NOMO-1 treated with dmso at 0.1 percent for 144 hours (cell line): ENCODE measurements at regions not wholly inside any gene's neighbourhood (a gene's known extent, or its start where the extent isn't known, plus 50 kb on each side); places are given as distances from the start of the nearest gene placed in this dataset.

ENCODE experiments used
- DNase-seq: peaks from one replicate; lab custom pipeline; 2025; ENCODE audit not compliant: unreplicated experiment; lab: John Stamatoyannopoulos, UW

- DNase-seq = no peak
Measured at GRCh38 chr1:5391725-5392124, 600.5 kb downstream of the NPHP4 start.

- DNase-seq = no peak
Measured at GRCh38 chr1:5390504-5390903, 601.7 kb downstream of the NPHP4 start.

DNA sequence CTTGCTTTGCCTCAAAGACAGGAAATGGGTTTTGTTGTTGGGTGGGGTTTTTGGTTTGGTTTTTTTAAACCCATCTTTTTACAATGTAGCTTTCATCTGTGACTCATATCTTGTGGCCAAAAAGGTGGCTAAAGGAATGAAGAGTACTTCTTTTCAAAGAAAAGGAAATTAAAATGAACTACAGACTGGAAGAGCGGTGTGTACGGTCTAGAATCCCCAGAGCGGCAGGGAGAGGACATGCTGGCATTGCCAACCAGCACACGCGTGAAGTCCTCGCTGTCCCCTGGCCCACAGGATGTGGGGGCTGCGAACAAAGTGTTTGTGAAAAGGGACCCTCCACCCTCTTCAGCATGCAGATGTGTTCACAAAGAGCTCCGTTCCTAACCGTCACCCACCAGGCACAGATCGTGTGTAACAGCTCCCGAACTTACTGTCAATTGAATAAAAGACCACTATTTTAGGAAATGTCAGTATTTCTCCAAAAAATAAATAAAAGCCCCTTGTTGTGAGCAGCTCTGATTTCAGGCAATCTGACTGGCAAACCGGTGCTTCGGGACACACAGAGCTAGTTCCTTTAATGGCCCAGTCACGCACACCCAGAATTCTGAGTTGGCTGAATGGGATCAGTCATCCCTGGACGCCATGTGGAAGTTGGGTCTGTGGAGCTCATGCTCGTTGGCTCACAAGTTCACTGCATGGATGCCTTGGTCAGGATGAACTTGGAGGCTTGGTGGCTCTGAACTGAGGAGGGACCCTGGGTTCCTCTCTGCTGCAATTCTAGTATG, 602.9 kb downstream of the NPHP4 start:
- no peak for DNase-seq

GRCh38 chr1:5388622-5389021, 603.6 kb downstream of the NPHP4 start:
- DNase-seq = no peak

DNA sequence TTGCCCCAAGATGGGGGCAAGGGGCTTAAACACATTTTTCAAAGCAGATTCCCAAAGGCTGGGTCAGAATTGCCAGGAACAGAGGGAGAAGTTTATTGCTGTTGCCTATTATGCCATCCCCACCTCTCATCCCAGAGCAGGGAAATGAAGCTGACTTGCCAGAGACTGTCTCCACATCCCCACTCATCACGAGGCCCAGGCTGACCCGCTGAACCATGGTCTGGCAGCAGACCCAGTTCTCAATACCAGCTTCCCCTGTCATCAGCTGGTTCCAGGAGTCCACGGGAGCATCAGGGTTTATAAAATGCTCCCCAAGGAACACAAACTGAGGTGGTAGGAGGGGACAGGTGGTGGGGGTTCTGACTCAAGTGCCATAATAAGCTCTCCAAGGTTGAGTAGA, 605.9 kb downstream of the NPHP4 start:
- DNase-seq = no peak

- no peak for DNase-seq
Measured at GRCh38 chr1:5385956-5386355, 606.3 kb downstream of the NPHP4 start.

DNA sequence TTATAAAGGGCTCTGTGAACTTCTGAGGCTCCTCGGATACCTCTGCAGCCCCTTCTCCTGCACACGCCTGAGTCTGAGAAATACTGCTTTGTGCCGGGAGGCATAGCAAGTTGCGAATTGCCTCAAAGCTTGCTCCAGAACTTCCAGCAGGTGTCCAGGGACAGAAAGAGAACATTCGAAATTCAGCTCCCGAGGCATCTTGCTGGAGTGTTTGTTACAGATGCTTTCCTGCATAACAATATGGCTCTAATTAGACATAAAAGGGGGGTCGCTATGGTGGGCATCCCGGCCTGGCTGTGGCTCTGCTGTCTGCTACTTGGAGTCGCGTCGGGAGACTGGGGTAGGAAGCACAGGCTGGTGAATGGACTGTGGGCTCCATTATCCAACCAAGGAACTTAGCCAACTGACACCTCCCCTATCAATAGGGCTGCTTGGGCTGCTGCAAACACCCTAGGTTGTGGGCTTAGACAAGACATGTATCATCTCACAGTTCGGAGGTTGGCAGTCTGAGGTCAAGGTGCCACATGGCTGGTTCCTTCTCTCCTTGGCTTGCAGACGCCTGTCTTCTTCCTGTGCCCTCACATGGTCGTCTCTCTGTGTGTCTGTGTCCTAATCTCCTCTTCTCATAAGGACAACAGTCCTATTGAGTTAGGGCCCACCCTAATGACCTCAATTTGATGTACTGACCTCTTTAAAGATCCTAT, 607.0 kb downstream of the NPHP4 start:
- DNase-seq = no peak

- no peak for DNase-seq
Measured at GRCh38 chr1:5381491-5381890, 610.7 kb downstream of the NPHP4 start.

DNA sequence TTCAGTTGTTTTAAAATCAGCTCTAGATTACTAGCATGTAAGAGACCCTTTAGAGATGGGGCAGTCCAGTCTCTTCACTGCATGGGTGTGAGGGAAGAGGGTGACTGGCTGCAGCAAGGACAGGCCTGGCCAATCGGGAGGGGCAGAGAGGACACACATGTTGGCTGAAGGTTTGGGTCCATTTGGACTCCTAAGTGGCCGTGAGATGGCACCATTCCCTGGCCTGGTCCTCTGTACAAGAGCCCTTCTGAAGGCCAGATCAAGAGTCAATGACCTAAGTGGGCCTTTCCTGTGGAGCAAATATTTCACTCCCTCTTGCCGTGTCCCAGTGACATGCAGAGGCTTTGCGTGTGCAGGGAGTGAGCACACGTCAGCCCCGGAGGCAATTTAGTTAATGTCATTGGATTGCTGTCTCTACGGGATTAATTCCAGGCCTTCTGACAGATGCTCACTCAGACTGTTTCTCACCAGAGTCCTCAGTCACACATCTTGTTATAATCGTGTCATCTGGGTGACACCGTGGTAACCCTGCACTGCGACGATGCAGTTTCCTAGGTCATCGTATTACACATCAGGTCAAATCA, 613.0 kb downstream of the NPHP4 start:
- DNase-seq = no peak

- no peak for DNase-seq
Measured at GRCh38 chr1:5376538-5377247, 615.5 kb downstream of the NPHP4 start.

GRCh38 chr1:5375481-5375880, 616.7 kb downstream of the NPHP4 start:
- no peak for DNase-seq

- no peak for DNase-seq
Measured at GRCh38 chr1:5374192-5374591, 618.0 kb downstream of the NPHP4 start.

DNA sequence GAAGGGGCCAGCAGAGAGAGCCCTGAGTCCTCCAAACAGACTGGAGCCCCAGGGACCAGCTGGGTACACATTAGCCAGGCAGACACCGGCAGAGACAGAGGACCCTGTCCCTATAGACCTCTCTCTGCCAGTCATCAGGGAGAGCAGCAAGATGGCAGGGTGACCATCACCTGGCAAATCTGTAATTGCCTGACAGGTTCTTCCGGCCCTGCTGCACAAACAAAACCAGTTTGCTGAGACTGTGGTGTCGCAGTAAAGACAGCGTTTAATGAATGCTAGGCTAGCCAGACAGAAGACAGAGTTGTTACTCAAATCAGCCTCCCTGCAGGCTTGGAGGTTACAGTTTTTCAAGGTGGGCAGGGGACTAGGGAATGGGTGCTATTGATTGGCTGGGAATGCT, 618.9 kb downstream of the NPHP4 start:
- DNase-seq = no peak

- DNase-seq = no peak
Measured at GRCh38 chr1:5371270-5371669, 621.0 kb downstream of the NPHP4 start.

DNA sequence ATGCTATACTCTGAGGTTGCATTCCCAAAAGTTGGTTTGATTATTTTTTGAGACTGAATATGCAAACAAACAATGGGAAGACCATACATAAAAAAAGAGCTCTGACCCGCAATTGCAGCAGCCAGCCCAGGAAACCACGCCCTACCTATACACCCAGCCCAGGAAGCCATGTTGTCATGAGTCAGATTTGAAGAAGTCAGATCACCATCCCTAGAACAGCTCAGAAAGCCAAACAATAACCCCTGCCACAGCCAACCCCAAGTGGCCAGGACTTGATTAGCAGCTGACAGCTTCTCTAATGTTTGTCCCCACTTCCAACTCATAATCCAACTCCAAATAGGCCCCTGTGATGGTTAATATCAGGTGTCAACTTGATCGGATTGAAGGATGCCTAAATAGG, 621.9 kb downstream of the NPHP4 start:
- DNase-seq = no peak

- DNase-seq = no peak
Measured at GRCh38 chr1:5369223-5369622, 623.0 kb downstream of the NPHP4 start.

GRCh38 chr1:5368201-5368600, 624.0 kb downstream of the NPHP4 start:
- no peak for DNase-seq

DNA sequence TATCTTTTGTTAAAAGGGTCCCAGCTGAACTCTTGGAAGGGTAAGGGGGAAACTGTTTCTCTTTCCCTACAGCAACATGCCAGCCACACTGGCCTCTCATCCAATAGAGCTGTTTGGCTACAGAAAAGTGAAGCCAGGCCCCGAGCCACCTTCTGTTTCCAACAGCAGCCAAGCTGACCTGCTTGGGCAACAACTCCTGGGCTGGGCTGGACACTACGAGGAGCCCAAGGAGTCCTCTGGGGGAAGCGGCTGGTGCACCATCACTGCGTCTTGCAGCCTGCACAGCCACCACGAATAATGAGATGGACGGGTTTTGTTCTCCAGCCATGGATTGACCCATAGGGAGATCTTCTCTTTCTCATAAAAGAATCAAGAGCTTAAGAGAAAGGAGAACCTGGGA, 624.9 kb downstream of the NPHP4 start:
- DNase-seq = no peak

GRCh38 chr1:5365751-5366150, 626.5 kb downstream of the NPHP4 start:
- DNase-seq = no peak

- no peak for DNase-seq
Measured at GRCh38 chr1:5364591-5364990, 627.6 kb downstream of the NPHP4 start.

- DNase-seq = no peak
Measured at GRCh38 chr1:5354681-5355080, 637.5 kb downstream of the NPHP4 start.

DNA sequence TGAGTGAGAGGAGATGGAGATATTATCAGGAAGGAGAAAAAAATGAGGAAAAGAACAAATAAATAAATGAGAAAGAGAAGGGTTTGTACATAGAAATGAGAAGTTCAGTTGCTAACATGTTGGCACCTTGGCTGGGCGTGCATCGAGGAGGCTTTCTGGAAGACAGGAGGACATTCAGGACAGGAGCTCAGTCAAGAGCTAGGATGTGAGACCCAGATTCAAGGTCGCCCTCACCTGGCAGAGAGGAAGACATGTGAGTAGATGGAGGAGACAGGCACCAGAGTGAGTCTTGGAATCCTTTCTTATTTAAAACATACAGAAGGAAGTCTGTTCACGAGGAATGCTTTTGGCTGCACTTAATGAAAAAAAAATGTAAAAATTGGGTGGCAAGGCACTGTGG, 640.9 kb downstream of the NPHP4 start:
- DNase-seq = no peak
